ENCODE measurements at regions not wholly inside any gene's neighbourhood (a gene's known extent, or its start where the extent isn't known, plus 50 kb on each side); places are given as distances from the start of the nearest gene placed in this dataset.

GRCh38 chr5:121698690-121699089 lies 153.0 kb upstream of the FTMT start:
- no peak overlapping the region for H3K4me3 ChIP-seq
- ATAC-seq (no peak), DNase-seq (no peak)
- H3K4me1 ChIP-seq = no peaks in the 10 kb centered on the region
- TF ChIP-seq, protein P1, sequence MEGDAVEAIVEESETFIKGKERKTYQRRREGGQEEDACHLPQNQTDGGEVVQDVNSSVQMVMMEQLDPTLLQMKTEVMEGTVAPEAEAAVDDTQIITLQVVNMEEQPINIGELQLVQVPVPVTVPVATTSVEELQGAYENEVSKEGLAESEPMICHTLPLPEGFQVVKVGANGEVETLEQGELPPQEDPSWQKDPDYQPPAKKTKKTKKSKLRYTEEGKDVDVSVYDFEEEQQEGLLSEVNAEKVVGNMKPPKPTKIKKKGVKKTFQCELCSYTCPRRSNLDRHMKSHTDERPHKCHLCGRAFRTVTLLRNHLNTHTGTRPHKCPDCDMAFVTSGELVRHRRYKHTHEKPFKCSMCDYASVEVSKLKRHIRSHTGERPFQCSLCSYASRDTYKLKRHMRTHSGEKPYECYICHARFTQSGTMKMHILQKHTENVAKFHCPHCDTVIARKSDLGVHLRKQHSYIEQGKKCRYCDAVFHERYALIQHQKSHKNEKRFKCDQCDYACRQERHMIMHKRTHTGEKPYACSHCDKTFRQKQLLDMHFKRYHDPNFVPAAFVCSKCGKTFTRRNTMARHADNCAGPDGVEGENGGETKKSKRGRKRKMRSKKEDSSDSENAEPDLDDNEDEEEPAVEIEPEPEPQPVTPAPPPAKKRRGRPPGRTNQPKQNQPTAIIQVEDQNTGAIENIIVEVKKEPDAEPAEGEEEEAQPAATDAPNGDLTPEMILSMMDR (IDR thresholded peaks at IDR 0.05) = no peak
- no peaks in the 10 kb centered on the region for H3K9me3 ChIP-seq
- H3K27me3 ChIP-seq (ENCODE audit: insufficient read depth in 3 of 3, low read length in 2 of 3) = no peaks in the 10 kb centered on the region
- H3K27ac ChIP-seq = no peak overlapping the region
- intact Hi-C loops (cut with DNase I) = no loop called here
- WGBS, 3 donors = 59 to 63% (median 59%) methylated on average over 3 of the region's 3 CpGs
- H3K36me3 ChIP-seq (ENCODE audit: insufficient read depth in 1 of 2, low read depth in 1 of 2) = no peaks in the 10 kb centered on the region

DNA sequence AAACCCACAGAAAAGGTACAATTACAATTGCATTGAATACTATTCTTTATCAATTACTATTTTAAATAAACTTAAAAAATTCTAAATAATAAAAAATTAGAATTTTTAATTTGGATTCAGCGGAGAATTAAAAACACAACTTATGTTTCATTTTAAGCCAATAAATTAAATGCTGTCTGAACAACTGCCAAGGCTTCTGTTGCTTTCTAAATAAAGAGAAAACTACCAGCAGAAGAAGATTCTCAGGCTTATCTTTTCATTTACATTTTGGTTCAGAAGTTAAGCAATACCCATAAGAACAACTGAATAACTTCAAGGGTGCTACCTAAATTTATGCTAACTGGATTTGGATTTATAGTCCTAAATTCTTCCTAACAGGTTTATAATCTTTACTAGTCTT lies 150.0 kb upstream of the FTMT start:
- Histone ChIP-seq H3K4me3 (no peak overlapping the region), H3K36me3 (ENCODE audit: insufficient read depth in 1 of 2, low read depth in 1 of 2) (no peaks in the 10 kb centered on the region), H3K9me3 (no peaks in the 10 kb centered on the region), H3K27me3 (ENCODE audit: insufficient read depth in 3 of 3, low read length in 2 of 3) (no peaks in the 10 kb centered on the region), H3K4me1 (no peaks in the 10 kb centered on the region), H3K27ac (no peak overlapping the region)
- WGBS, 3 donors = 90 to 93% (median 92%) methylated on average over 1 of the region's 1 CpG
- intact Hi-C loops (cut with DNase I) = no loop called here
- no peak for DNase-seq
- TF ChIP-seq, protein P1 (IDR thresholded peaks at IDR 0.05) = no peak
- ATAC-seq = no peak

- Histone ChIP-seq H3K4me1 (no peaks in the 10 kb centered on the region), H3K4me3 (no peak overlapping the region), H3K27me3 (ENCODE audit: insufficient read depth in 3 of 3, low read length in 2 of 3) (no peaks in the 10 kb centered on the region), H3K36me3 (ENCODE audit: insufficient read depth in 1 of 2, low read depth in 1 of 2) (no peaks in the 10 kb centered on the region), H3K9me3 (no peaks in the 10 kb centered on the region), H3K27ac (no peak overlapping the region)
- ATAC-seq = no peak
- intact Hi-C loops (cut with DNase I) = no loop called here
- no peak for DNase-seq
- TF ChIP-seq, protein P1 (IDR thresholded peaks at IDR 0.05) = no peak
- 42 to 53% (median 44%) methylated on average over 4 of the region's 4 CpGs for WGBS, 3 donors
These were observed 149.0 kb upstream of the FTMT start for GRCh38 chr5:121702682-121703081.

GRCh38 chr5:121704291-121704690 lies 147.4 kb upstream of the FTMT start:
- H3K27me3 ChIP-seq (ENCODE audit: insufficient read depth in 3 of 3, low read length in 2 of 3) = no peaks in the 10 kb centered on the region
- H3K4me3 ChIP-seq = no peak overlapping the region
- H3K36me3 ChIP-seq (ENCODE audit: insufficient read depth in 1 of 2, low read depth in 1 of 2) = no peaks in the 10 kb centered on the region
- intact Hi-C loops (cut with DNase I) = no loop called here
- TF ChIP-seq, protein P1 (IDR thresholded peaks at IDR 0.05) = no peak
- ATAC-seq (no peak), DNase-seq (no peak)
- H3K4me1 ChIP-seq = no peaks in the 10 kb centered on the region
- H3K27ac ChIP-seq = no peak overlapping the region
- no peaks in the 10 kb centered on the region for H3K9me3 ChIP-seq

GRCh38 chr5:121706686-121707085 lies 145.0 kb upstream of the FTMT start:
- Histone ChIP-seq H3K27me3 (ENCODE audit: insufficient read depth in 3 of 3, low read length in 2 of 3) (no peaks in the 10 kb centered on the region), H3K4me3 (no peak overlapping the region), H3K36me3 (ENCODE audit: insufficient read depth in 1 of 2, low read depth in 1 of 2) (no peaks in the 10 kb centered on the region), H3K9me3 (no peaks in the 10 kb centered on the region), H3K4me1 (no peaks in the 10 kb centered on the region), H3K27ac (no peak overlapping the region)
- WGBS, 3 donors = 60 to 72% (median 69%) methylated on average over 2 of the region's 2 CpGs
- DNase-seq (no peak), ATAC-seq (no peak)
- TF ChIP-seq, protein P1 (IDR thresholded peaks at IDR 0.05) = no peak
- intact Hi-C loops (cut with DNase I) = no loop called here

Measured in psoas muscle (tissue), 7 donors.